Spleen (tissue), 11 donors: ENCODE measurements at regions not wholly inside any gene's neighbourhood (a gene's known extent, or its start where the extent isn't known, plus 50 kb on each side); places are given as distances from the start of the nearest gene placed in this dataset.

Source experiments
- DNase-seq: peaks from one replicate; pipeline ENCODE4 v3.0.0-alpha.2; 2020
- H3K27ac ChIP-seq, 8 donors: fragments of 200-600 bp; sonication (generic) in 7 of 8; 1 replicate in 4 of 8; 2 replicates in 4 of 8; pipeline versions ENCODE4 v1.5.0 to v1.8.0; 2016 to 2021; ENCODE audit warnings: inconsistent platforms in 4 of 8, mild to moderate bottlenecking in 4 of 8, moderate library complexity in 1 of 8
- H3K27me3 ChIP-seq, 7 donors: fragments of 200-600 bp; sonication (generic) in 6 of 7; replicated peaks in 1 of 7; 1 replicate in 4 of 7; 2 replicates in 3 of 7; pipeline versions ENCODE4 v1.5.0 to v1.8.0; 2016 to 2021; ENCODE audit warnings: inconsistent platforms in 3 of 7, mild to moderate bottlenecking in 1 of 7
- H3K36me3 ChIP-seq, 6 donors: fragments of 200-600 bp; sonication (generic) in 5 of 6; 1 replicate in 4 of 6; 2 replicates in 2 of 6; pipeline versions ENCODE4 v1.5.0 to v1.8.0; 2016 to 2021; ENCODE audit warnings: inconsistent platforms in 2 of 6
- H3K4me1 ChIP-seq, 6 donors: fragments of 200-600 bp; sonication (generic) in 5 of 6; 1 replicate in 3 of 6; 2 replicates in 3 of 6; pipeline versions ENCODE4 v1.5.0 to v1.8.0; 2016 to 2021; ENCODE audit warnings: inconsistent platforms in 3 of 6
- H3K4me3 ChIP-seq, 8 donors: fragments of 200-600 bp; sonication (generic) in 7 of 8; 1 replicate in 4 of 8; 2 replicates in 4 of 8; pipeline versions ENCODE4 v1.5.0 to v1.8.0; 2016 to 2021; ENCODE audit warnings: inconsistent platforms in 4 of 8, mild to moderate bottlenecking in 4 of 8, moderate library complexity in 2 of 8
- H3K9me3 ChIP-seq, 8 donors: fragments of 200-600 bp; sonication (generic) in 7 of 8; 1 replicate in 4 of 8; 2 replicates in 4 of 8; pipeline versions ENCODE4 v1.5.0 to v1.8.0; 2016 to 2021; ENCODE audit warnings: inconsistent platforms in 4 of 8
- POLR2A ChIP-seq, 3 donors: fragments of 450-650 bp; IDR thresholded peaks; one replicate each; pipeline ENCODE4 v1.5.1; 2017; ENCODE audit warnings: antibody characterized with exemption in 3 of 3, mild to moderate bottlenecking in 1 of 3
- POLR2AphosphoS5 ChIP-seq, 3 donors: sonication (generic); formaldehyde crosslinking; IDR thresholded peaks; one replicate each; pipeline ENCODE4 v1.5.1; 2017; ENCODE audit warnings: antibody characterized with exemption in 3 of 3
- WGBS, 5 donors: extraction: QIAGEN DNeasy Blood & Tissue Kit in 3 of 5; methylation state at CpG; one replicate each; pipeline versions ENCODE4 v1.1.5 to v1.1.7; 2013 to 2018; 5-methylcytosine and 5-hydroxymethylcytosine counted together
- intact Hi-C: fragments of 100-400 bp; cut with DNase I; formaldehyde crosslinking; loops from one replicate; pipeline ENCODE4 v1.15.0; 2023; ENCODE audit warnings: low total_unique reads
- TF ChIP-seq, protein P1 (sequence below), 11 experiments: fragments of 200-600 bp in 7 of 11; fragments of 450-650 bp in 4 of 11; sonication (generic) in 4 of 11; IDR thresholded peaks in 8 of 11; conservative IDR thresholded peaks in 3 of 11; 1 replicate in 7 of 11; 2 replicates in 4 of 11; pipeline versions ENCODE4 v1.4.0 to v1.8.0; 2016 to 2021; ENCODE audit warnings: antibody characterized with exemption in 11 of 11, inconsistent platforms in 4 of 11, mild to moderate bottlenecking in 1 of 11
- donor health status: healthy with polysubstance abuse.
- donor health status: DM: no; HTN: no; CAD: no; lungs with moderate emphysema.
- donor health status: DM: no; HTN: no; CAD: no.
- donor health status: Bipolar disorder and iron deficiency.
- donor health status: healthy.
- donor health status: DM: no; HTN: no; CAD: no.
- donor health status: DM: yes; HTN: yes; CAD: no.

GRCh38 chr6:48615041-48615440 lies 504.0 kb upstream of the PTCHD4 start:
- intact Hi-C loops: no loop called here
- Histone ChIP-seq H3K4me3 (no peak overlapping the region), H3K27ac (no peak overlapping the region), H3K27me3 (no peaks in the 10 kb centered on the region), H3K36me3 (no peaks in the 10 kb centered on the region), H3K4me1 (no peaks in the 10 kb centered on the region), H3K9me3 (peaks cover 0 to 32% (median 16%) of the 10 kb centered on the region in 8 donors)
- no peak for DNase-seq
- TF ChIP-seq POLR2A (IDR thresholded peaks at IDR 0.05): no peak
- TF ChIP-seq, protein P1, sequence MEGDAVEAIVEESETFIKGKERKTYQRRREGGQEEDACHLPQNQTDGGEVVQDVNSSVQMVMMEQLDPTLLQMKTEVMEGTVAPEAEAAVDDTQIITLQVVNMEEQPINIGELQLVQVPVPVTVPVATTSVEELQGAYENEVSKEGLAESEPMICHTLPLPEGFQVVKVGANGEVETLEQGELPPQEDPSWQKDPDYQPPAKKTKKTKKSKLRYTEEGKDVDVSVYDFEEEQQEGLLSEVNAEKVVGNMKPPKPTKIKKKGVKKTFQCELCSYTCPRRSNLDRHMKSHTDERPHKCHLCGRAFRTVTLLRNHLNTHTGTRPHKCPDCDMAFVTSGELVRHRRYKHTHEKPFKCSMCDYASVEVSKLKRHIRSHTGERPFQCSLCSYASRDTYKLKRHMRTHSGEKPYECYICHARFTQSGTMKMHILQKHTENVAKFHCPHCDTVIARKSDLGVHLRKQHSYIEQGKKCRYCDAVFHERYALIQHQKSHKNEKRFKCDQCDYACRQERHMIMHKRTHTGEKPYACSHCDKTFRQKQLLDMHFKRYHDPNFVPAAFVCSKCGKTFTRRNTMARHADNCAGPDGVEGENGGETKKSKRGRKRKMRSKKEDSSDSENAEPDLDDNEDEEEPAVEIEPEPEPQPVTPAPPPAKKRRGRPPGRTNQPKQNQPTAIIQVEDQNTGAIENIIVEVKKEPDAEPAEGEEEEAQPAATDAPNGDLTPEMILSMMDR (IDR thresholded peaks at IDR 0.05 in 8 of 11, conservative IDR thresholded peaks at IDR 0.05 in 3 of 11): no peak
- no peak for TF ChIP-seq POLR2AphosphoS5 (IDR thresholded peaks at IDR 0.05)
- WGBS, 5 donors: 76 to 93% (median 92%) methylated on average over 2 of the region's 2 CpGs

DNA sequence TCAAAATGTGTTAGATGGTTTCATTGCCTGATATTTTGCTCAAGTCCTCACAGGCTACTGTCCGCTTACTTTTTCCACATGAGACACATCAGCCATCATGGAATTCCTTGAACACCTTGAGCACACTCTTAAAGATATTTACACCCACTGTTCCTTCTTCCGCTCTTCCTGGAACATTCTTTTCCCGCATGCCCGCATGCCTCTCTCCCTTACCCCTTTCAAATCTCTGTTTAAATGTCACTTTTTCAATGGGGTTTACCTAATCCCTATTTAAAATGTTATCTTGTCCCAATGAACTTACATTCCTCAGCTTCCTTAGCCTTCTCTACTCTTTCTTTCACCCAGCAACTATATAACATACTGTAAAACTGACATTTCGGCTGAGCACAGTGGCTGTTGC lies 503.3 kb upstream of the PTCHD4 start:
- H3K4me1 ChIP-seq: no peaks in the 10 kb centered on the region
- no peak overlapping the region for H3K27ac ChIP-seq
- H3K9me3 ChIP-seq: peaks cover 0 to 32% (median 16%) of the 10 kb centered on the region in 8 donors
- no peak overlapping the region for H3K4me3 ChIP-seq
- no peak for DNase-seq
- no peaks in the 10 kb centered on the region for H3K36me3 ChIP-seq
- intact Hi-C loops: no loop called here
- TF ChIP-seq, protein P1 (IDR thresholded peaks at IDR 0.05 in 8 of 11, conservative IDR thresholded peaks at IDR 0.05 in 3 of 11): no peak
- TF ChIP-seq POLR2A (IDR thresholded peaks at IDR 0.05) (no peak), POLR2AphosphoS5 (IDR thresholded peaks at IDR 0.05) (no peak)
- no peaks in the 10 kb centered on the region for H3K27me3 ChIP-seq
- WGBS, 5 donors: 86 to 96% (median 92%) methylated on average over 5 of the region's 5 CpGs

GRCh38 chr6:48613231-48613949 lies 502.4 kb upstream of the PTCHD4 start:
- DNase-seq: no peak
- intact Hi-C loops: no loop called here
- Histone ChIP-seq H3K27ac (no peak overlapping the region), H3K9me3 (peaks cover 0 to 27% (median 16%) of the 10 kb centered on the region in 8 donors), H3K36me3 (no peaks in the 10 kb centered on the region), H3K4me3 (no peak overlapping the region), H3K27me3 (no peaks in the 10 kb centered on the region), H3K4me1 (no peaks in the 10 kb centered on the region)
- 45 to 64% (median 57%) methylated on average over 5 of the region's 5 CpGs for WGBS, 5 donors
- TF ChIP-seq, protein P1 (IDR thresholded peaks at IDR 0.05 in 8 of 11, conservative IDR thresholded peaks at IDR 0.05 in 3 of 11): no peak
- no peak for TF ChIP-seq POLR2A (IDR thresholded peaks at IDR 0.05)
- TF ChIP-seq POLR2AphosphoS5 (IDR thresholded peaks at IDR 0.05): no peak

- H3K27ac ChIP-seq: no peak overlapping the region
- H3K9me3 ChIP-seq: peaks cover 0 to 13% (median 7%) of the 10 kb centered on the region in 8 donors
- intact Hi-C loops: no loop called here
- no peaks in the 10 kb centered on the region for H3K27me3 ChIP-seq
- no peak for TF ChIP-seq POLR2AphosphoS5 (IDR thresholded peaks at IDR 0.05)
- TF ChIP-seq POLR2A (IDR thresholded peaks at IDR 0.05): no peak
- TF ChIP-seq, protein P1 (IDR thresholded peaks at IDR 0.05 in 8 of 11, conservative IDR thresholded peaks at IDR 0.05 in 3 of 11): no peak
- WGBS, 5 donors: 69 to 84% (median 79%) methylated on average over 3 of the region's 3 CpGs
- DNase-seq: no peak
- H3K4me3 ChIP-seq: no peak overlapping the region
- no peaks in the 10 kb centered on the region for H3K4me1 ChIP-seq
- no peaks in the 10 kb centered on the region for H3K36me3 ChIP-seq
These were observed 500.3 kb upstream of the PTCHD4 start for GRCh38 chr6:48611332-48611731.
